CD4-positive, alpha-beta T cell (primary cell): ENCODE measurements at regions not wholly inside any gene's neighbourhood (a gene's known extent, or its start where the extent isn't known, plus 50 kb on each side); places are given as distances from the start of the nearest gene placed in this dataset.

Source experiments
- ATAC-seq: fragments of 200-7000 bp; cut with Tn5 transposase; one replicate; pipeline ENCODE4 v1.10.0; 2022; ENCODE audit warnings: mild to moderate bottlenecking; ENCODE audit not compliant: poor library complexity
- CTCF ChIA-PET: fragments of 350-600 bp; sonication (Branson Sonifier 250); formaldehyde crosslinking; loops from one replicate; lab custom pipeline; 2021; ENCODE audit warnings: antibody characterized with exemption, inconsistent platforms; lab: Charles Lee
- POLR2A ChIA-PET: fragments of 350-600 bp; sonication (Branson Sonifier 250); formaldehyde crosslinking; loops from one replicate; lab custom pipeline; 2021; ENCODE audit warnings: antibody characterized with exemption, inconsistent platforms; lab: Charles Lee
- DNase-seq, 14 experiments: peaks; one replicate each; pipeline ENCODE4 v3.0.0-alpha.2; 2013 to 2020; ENCODE audit warnings: mixed read lengths in 2 of 14
- H3K27ac ChIP-seq, 2 donors: one replicate each; pipeline versions ENCODE4 v1.5.1 to v1.7.0; 2013; ENCODE audit warnings: low read length in 2 of 2, low read depth in 1 of 2, mild to moderate bottlenecking in 1 of 2
- H3K27me3 ChIP-seq, 2 experiments: 1 replicate in 1 of 2; 2 replicates in 1 of 2; pipeline versions ENCODE4 v1.6.1 to v1.7.0; 2013; ENCODE audit warnings: low read length in 2 of 2, control low read depth in 1 of 2, mild to moderate bottlenecking in 1 of 2, moderate library complexity in 1 of 2; ENCODE audit not compliant: insufficient read depth in 2 of 2, control insufficient read depth in 1 of 2
- H3K36me3 ChIP-seq: one replicate; pipeline ENCODE4 v1.6.1; 2013; ENCODE audit warnings: low read length, control low read depth; ENCODE audit not compliant: insufficient read depth
- H3K4me1 ChIP-seq: one replicate; pipeline ENCODE4 v1.6.1; 2013; ENCODE audit warnings: low read length, control low read depth; ENCODE audit not compliant: insufficient read depth
- H3K4me3 ChIP-seq: one replicate; pipeline ENCODE4 v1.5.1; 2013; ENCODE audit warnings: mild to moderate bottlenecking, low read length, moderate library complexity
- H3K9me3 ChIP-seq, 2 experiments: 1 replicate in 1 of 2; 2 replicates in 1 of 2; pipeline versions ENCODE4 v1.6.1 to v1.7.0; 2013; ENCODE audit warnings: low read length in 2 of 2, mild to moderate bottlenecking in 2 of 2, control low read depth in 1 of 2, moderate library complexity in 1 of 2; ENCODE audit not compliant: control insufficient read depth in 1 of 2, insufficient read depth in 1 of 2
- H3K27ac Mint-ChIP-seq: one replicate; pipeline ENCODE4 v1.8.0; 2020; ENCODE audit warnings: mixed read lengths
- H3K27me3 Mint-ChIP-seq: one replicate; pipeline ENCODE4 v1.8.0; 2021; ENCODE audit warnings: mixed read lengths
- H3K36me3 Mint-ChIP-seq: one replicate; pipeline ENCODE4 v1.8.0; 2021; ENCODE audit warnings: low read depth, mixed read lengths
- H3K4me1 Mint-ChIP-seq: one replicate; pipeline ENCODE4 v1.8.0; 2021; ENCODE audit warnings: low read depth, mixed read lengths
- H3K4me3 Mint-ChIP-seq: one replicate; pipeline ENCODE4 v1.8.0; 2020; ENCODE audit warnings: mild to moderate bottlenecking, mixed read lengths
- H3K9me3 Mint-ChIP-seq: one replicate; pipeline ENCODE4 v1.8.0; 2020; ENCODE audit warnings: mixed read lengths
- CTCF ChIP-seq: fragments of 200-600 bp; IDR thresholded peaks from one replicate; pipeline ENCODE4 v1.8.0; 2022; ENCODE audit warnings: antibody characterized with exemption, mild to moderate bottlenecking
- intact Hi-C, 2 experiments: fragments of 100-400 bp; cut with DNase I in 1 of 2; cut with micrococcal nuclease in 1 of 2; formaldehyde crosslinking; loops; one replicate each; pipeline versions ENCODE4 v1.15.1 to v1.9.0; 2023 to 2025; cut with DNase I, micrococcal nuclease

- Mint-ChIP-seq H3K9me3 (no peaks in the 10 kb centered on the region), H3K27me3 (peaks cover 27% of the 10 kb centered on the region), H3K4me3 (no peak overlapping the region), H3K36me3 (no peaks in the 10 kb centered on the region), H3K27ac (no peak overlapping the region), H3K4me1 (no peaks in the 10 kb centered on the region)
- Histone ChIP-seq H3K36me3 (no peaks in the 10 kb centered on the region), H3K4me3 (no peak overlapping the region), H3K9me3 (no peaks in the 10 kb centered on the region), H3K27me3 (no peaks in the 10 kb centered on the region), H3K4me1 (no peaks in the 10 kb centered on the region), H3K27ac (no peak overlapping the region)
- no peak for TF ChIP-seq CTCF
- DNase-seq (no peak), ATAC-seq (no peak)
- ChIA-PET POLR2A (no interaction called here), CTCF (no interaction called here)
- intact Hi-C loops = no loop called here
These were observed 211.2 kb upstream of the DAPK1 start for GRCh38 chr9:87286506-87286905.

GRCh38 chr9:87290241-87291052 is 207.2 kb upstream of the DAPK1 start:
- CTCF ChIA-PET = no interaction called here
- no peak for DNase-seq
- Mint-ChIP-seq H3K27ac (no peak overlapping the region), H3K36me3 (no peaks in the 10 kb centered on the region), H3K4me1 (no peaks in the 10 kb centered on the region), H3K4me3 (no peak overlapping the region), H3K27me3 (peaks cover 11% of the 10 kb centered on the region), H3K9me3 (peaks cover 4% of the 10 kb centered on the region)
- ATAC-seq = no peak
- POLR2A ChIA-PET = no interaction called here
- no peak overlapping the region for H3K4me3 ChIP-seq
- no peak overlapping the region for H3K27ac ChIP-seq
- TF ChIP-seq CTCF = no peak
- H3K27me3 ChIP-seq = no peaks in the 10 kb centered on the region
- no peaks in the 10 kb centered on the region for H3K4me1 ChIP-seq
- H3K36me3 ChIP-seq = no peaks in the 10 kb centered on the region
- intact Hi-C loops = no loop called here
- H3K9me3 ChIP-seq = no peaks in the 10 kb centered on the region

- Histone ChIP-seq H3K27ac (no peak overlapping the region), H3K36me3 (no peaks in the 10 kb centered on the region), H3K27me3 (no peaks in the 10 kb centered on the region), H3K4me3 (no peak overlapping the region), H3K9me3 (no peaks in the 10 kb centered on the region), H3K4me1 (no peaks in the 10 kb centered on the region)
- DNase-seq (no peak), ATAC-seq (no peak)
- ChIA-PET POLR2A (no interaction called here), CTCF (no interaction called here)
- no peak overlapping the region for H3K27ac Mint-ChIP-seq
- no peak overlapping the region for H3K4me3 Mint-ChIP-seq
- H3K9me3 Mint-ChIP-seq = peaks cover 4% of the 10 kb centered on the region
- intact Hi-C loops = no loop called here
- H3K36me3 Mint-ChIP-seq = no peaks in the 10 kb centered on the region
- H3K27me3 Mint-ChIP-seq = peaks cover 11% of the 10 kb centered on the region
- H3K4me1 Mint-ChIP-seq = no peaks in the 10 kb centered on the region
- TF ChIP-seq CTCF = no peak
These were observed 205.0 kb upstream of the DAPK1 start for GRCh38 chr9:87292449-87293191.
